NCI-H1105 (cell line): ENCODE measurements at regions not wholly inside any gene's neighbourhood (a gene's known extent, or its start where the extent isn't known, plus 50 kb on each side); places are given as distances from the start of the nearest gene placed in this dataset.
A peak's percentile ranks its signal among the peaks of the same experiment; 100 is the strongest.

ENCODE experiments used
- DNase-seq: peaks from one replicate; lab custom pipeline; 2025; lab: John Stamatoyannopoulos, UW

GRCh38 chr14:22477569-22478194 lies 111.3 kb downstream of the DAD1 start:
- no peak for DNase-seq

- no peak for DNase-seq
Observed at GRCh38 chr14:22476887-22477286, 112.1 kb downstream of the DAD1 start.

- no peak for DNase-seq
Observed at GRCh38 chr14:22476005-22476751, 112.8 kb downstream of the DAD1 start.

GRCh38 chr14:22475381-22475780 lies 113.6 kb downstream of the DAD1 start:
- DNase-seq = no peak

GRCh38 chr14:22474730-22475351 lies 114.2 kb downstream of the DAD1 start:
- DNase-seq = no peak

GRCh38 chr14:22472935-22473854 lies 115.8 kb downstream of the DAD1 start:
- DNase-seq = peak; percentile 29

GRCh38 chr14:22472466-22472865 lies 116.6 kb downstream of the DAD1 start:
- no peak for DNase-seq

- DNase-seq = peak; percentile 10
Observed at GRCh38 chr14:22471545-22472121, 117.4 kb downstream of the DAD1 start.

GRCh38 chr14:22469538-22470303 lies 119.3 kb downstream of the DAD1 start:
- no peak for DNase-seq

GRCh38 chr14:22468830-22469229 lies 120.2 kb downstream of the DAD1 start:
- DNase-seq = no peak

- no peak for DNase-seq
Observed at GRCh38 chr14:22466491-22466890, 122.5 kb downstream of the DAD1 start.

GRCh38 chr14:22465201-22465840 lies 123.7 kb downstream of the DAD1 start:
- no peak for DNase-seq

- DNase-seq = no peak
Observed at GRCh38 chr14:22464422-22465142, 124.4 kb downstream of the DAD1 start.

- no peak for DNase-seq
Observed at GRCh38 chr14:22463763-22464173, 125.3 kb downstream of the DAD1 start.

GRCh38 chr14:22462923-22463322 lies 126.1 kb downstream of the DAD1 start:
- no peak for DNase-seq

GRCh38 chr14:22460461-22461195 lies 128.4 kb downstream of the DAD1 start:
- DNase-seq = no peak

- no peak for DNase-seq
Observed at GRCh38 chr14:22458737-22459136, 130.3 kb downstream of the DAD1 start.

- no peak for DNase-seq
Observed at GRCh38 chr14:22456998-22457594, 131.9 kb downstream of the DAD1 start.

- no peak for DNase-seq
Observed at GRCh38 chr14:22456421-22456820, 132.6 kb downstream of the DAD1 start.
